SK-N-SH (cell line): ENCODE measurements at regions not wholly inside any gene's neighbourhood (a gene's known extent, or its start where the extent isn't known, plus 50 kb on each side); places are given as distances from the start of the nearest gene placed in this dataset.

ENCODE experiments used
- CTCF ChIA-PET: fragments of 300-600, 350-600 bp; formaldehyde crosslinking; extraction: SDS; loops from one replicate; lab custom pipeline; 2021; lab: Yijun Ruan, JAX
- POLR2A ChIA-PET: fragments of 350-600 bp; sonication (Branson Sonifier 250); formaldehyde crosslinking; extraction: SDS; loops from one replicate; lab custom pipeline; 2020; ENCODE audit warnings: antibody characterized with exemption, inconsistent platforms; lab: Yijun Ruan, JAX
- DNase-seq: peaks from one replicate; pipeline ENCODE4 v3.0.0; 2012
- H2AFZ ChIP-seq: fragments of 200-600 bp; sonication (generic); 2 replicates; pipeline ENCODE4 v1.8.1; 2016; ENCODE audit warnings: antibody characterized with exemption, mild to moderate bottlenecking, low read depth
- H3F3A ChIP-seq: fragments of 200-600 bp; sonication (generic); replicated peaks from 2 replicates; pipeline ENCODE3; 2016; ENCODE audit warnings: antibody characterized with exemption, mild to moderate bottlenecking; ENCODE audit not compliant: insufficient read depth
- H3K27ac ChIP-seq, 2 experiments: fragments of 200-500 bp in 1 of 2; fragments of 200-600 bp in 1 of 2; sonication (Bioruptor generic) in 1 of 2; sonication (generic), shearing (Covaris generic) in 1 of 2; 2 replicates each; pipeline versions ENCODE4 v1.5.1 to v1.6.1; 2014 to 2016; ENCODE audit warnings: low read depth in 2 of 2, inconsistent platforms in 1 of 2, low read length in 1 of 2, mild to moderate bottlenecking in 1 of 2, mixed read lengths in 1 of 2
- H3K27me3 ChIP-seq: fragments of 200-600 bp; sonication (generic), shearing (Covaris generic); 2 replicates; pipeline ENCODE4 v1.6.1; 2016; ENCODE audit warnings: mixed run types; ENCODE audit not compliant: insufficient read depth
- H3K36me3 ChIP-seq, 2 experiments: fragments of 200-500 bp in 1 of 2; fragments of 200-600 bp in 1 of 2; sonication (Bioruptor generic) in 1 of 2; sonication (generic) in 1 of 2; replicated peaks in 1 of 2; 2 replicates each; pipeline versions ENCODE3 to v1.5.1; 2014 to 2016; ENCODE audit warnings: low read length in 1 of 2, mild to moderate bottlenecking in 1 of 2; ENCODE audit not compliant: insufficient read depth in 2 of 2, control insufficient read depth in 1 of 2
- H3K4me1 ChIP-seq, 2 experiments: fragments of 200-500 bp in 1 of 2; fragments of 200-600 bp in 1 of 2; sonication (Bioruptor generic) in 1 of 2; sonication (generic), shearing (Covaris generic) in 1 of 2; 2 replicates each; pipeline versions ENCODE4 v1.5.1 to v1.6.1; 2014 to 2016; ENCODE audit warnings: low read depth in 1 of 2, low read length in 1 of 2, mixed run types in 1 of 2; ENCODE audit not compliant: insufficient read depth in 2 of 2, control insufficient read depth in 1 of 2
- H3K4me2 ChIP-seq: fragments of 200-600 bp; sonication (generic), shearing (Covaris generic); 2 replicates; pipeline ENCODE4 v1.6.1; 2017; ENCODE audit warnings: mixed run types
- H3K4me3 ChIP-seq, 2 experiments: fragments of 200-500 bp in 1 of 2; fragments of 200-600 bp in 1 of 2; sonication (Bioruptor generic) in 1 of 2; sonication (generic), shearing (Covaris generic) in 1 of 2; 2 replicates each; pipeline versions ENCODE4 v1.5.1 to v1.8.1; 2014 to 2016; ENCODE audit warnings: low read depth in 2 of 2, inconsistent platforms in 1 of 2, low read length in 1 of 2, mild to moderate bottlenecking in 1 of 2, mixed read lengths in 1 of 2, moderate library complexity in 1 of 2
- H3K79me2 ChIP-seq: fragments of 200-600 bp; sonication (generic); 2 replicates; pipeline ENCODE4 v1.8.1; 2017; ENCODE audit warnings: mild to moderate bottlenecking; ENCODE audit not compliant: insufficient read depth
- H3K9ac ChIP-seq: fragments of 200-600 bp; sonication (generic); 2 replicates; pipeline ENCODE4 v1.6.1; 2017; ENCODE audit warnings: mixed run types
- H3K9me2 ChIP-seq: fragments of 200-600 bp; sonication (generic); 2 replicates; pipeline ENCODE4 v1.6.1; 2017; ENCODE audit warnings: mixed run types
- H3K9me3 ChIP-seq: fragments of 200-600 bp; sonication (generic); 2 replicates; pipeline ENCODE4 v1.6.1; 2017; ENCODE audit warnings: mixed run types, mild to moderate bottlenecking, moderate library complexity
- H4K20me1 ChIP-seq: fragments of 200-600 bp; sonication (generic); 2 replicates; pipeline ENCODE4 v1.6.1; 2017; ENCODE audit warnings: mild to moderate bottlenecking, mixed run types; ENCODE audit not compliant: insufficient read depth
- CHD2 ChIP-seq: fragments of 150-350 bp; IDR thresholded peaks from 2 replicates; pipeline ENCODE4 v1.6.1; 2018; ENCODE audit warnings: low read length; ENCODE audit not compliant: partially characterized antibody
- CTCF ChIP-seq: fragments of 200-600 bp; sonication (generic); IDR thresholded peaks from 2 replicates; pipeline ENCODE4 v1.6.1; 2017; ENCODE audit warnings: antibody characterized with exemption, mild to moderate bottlenecking, moderate library complexity
- EP300 ChIP-seq, 2 experiments: IDR thresholded peaks; 2 replicates each; pipeline versions ENCODE4 v1.4.0 to v1.6.1; 2012; ENCODE audit warnings: borderline replicate concordance in 1 of 2, low read depth in 1 of 2, low read length in 1 of 2
- FOSL2 ChIP-seq: IDR thresholded peaks from 2 replicates; pipeline ENCODE4 v1.4.0; 2012; ENCODE audit warnings: low read depth, mild to moderate bottlenecking, moderate library complexity, borderline replicate concordance
- JUND ChIP-seq: IDR thresholded peaks from 2 replicates; pipeline ENCODE4 v1.4.0; 2012
- MAX ChIP-seq: IDR thresholded peaks from 2 replicates; pipeline ENCODE4 v1.4.0; 2012; ENCODE audit warnings: low read depth
- MXI1 ChIP-seq: IDR thresholded peaks from 2 replicates; pipeline ENCODE4 v1.6.1; 2012; ENCODE audit warnings: mild to moderate bottlenecking, low read depth, low read length, improper control_type of control experiment
- NFIC ChIP-seq: IDR thresholded peaks from 2 replicates; pipeline ENCODE4 v1.4.0; 2012; ENCODE audit warnings: borderline replicate concordance
- NRF1 ChIP-seq: IDR thresholded peaks from 2 replicates; pipeline ENCODE4 v1.6.1; 2012; ENCODE audit warnings: low read depth, mild to moderate bottlenecking, low read length
- PBX3 ChIP-seq: IDR thresholded peaks from 2 replicates; pipeline ENCODE4; 2012
- RAD21 ChIP-seq: IDR thresholded peaks from 2 replicates; pipeline ENCODE4 v1.6.1; 2012; ENCODE audit warnings: mild to moderate bottlenecking, low read length
- REST ChIP-seq: IDR thresholded peaks from 2 replicates; pipeline ENCODE4 v1.6.1; 2012; ENCODE audit warnings: mild to moderate bottlenecking, low read depth, low read length, moderate library complexity
- RFX5 ChIP-seq: IDR thresholded peaks from 2 replicates; pipeline ENCODE4 v1.6.1; 2012; ENCODE audit warnings: mild to moderate bottlenecking, improper control_type of control experiment, low read length
- SMC3 ChIP-seq: IDR thresholded peaks from 2 replicates; pipeline ENCODE4 v1.6.1; 2012; ENCODE audit warnings: low read depth, low read length, improper control_type of control experiment
- TAF1 ChIP-seq: IDR thresholded peaks from 2 replicates; pipeline ENCODE4 v1.6.1; 2012; ENCODE audit warnings: low read depth, mild to moderate bottlenecking, low read length, moderate library complexity, borderline replicate concordance
- TEAD4 ChIP-seq: IDR thresholded peaks from 2 replicates; pipeline ENCODE4 v1.4.0; 2012; ENCODE audit warnings: mild to moderate bottlenecking, borderline replicate concordance; ENCODE audit not compliant: insufficient read depth
- USF1 ChIP-seq: IDR thresholded peaks from 2 replicates; pipeline ENCODE4 v1.4.0; 2012; ENCODE audit warnings: low read depth, borderline replicate concordance
- YY1 ChIP-seq: IDR thresholded peaks from 2 replicates; pipeline ENCODE4 v1.4.0; 2012; ENCODE audit warnings: low read depth, mild to moderate bottlenecking
- WGBS: methylation state at CpG from one replicate; pipeline ENCODE4 v1.1.6; 2017; ENCODE audit warnings: low lambda C conversion rate; 5-methylcytosine and 5-hydroxymethylcytosine counted together

- no peak for DNase-seq
- CTCF ChIA-PET: interaction anchor here (0.8 to 1.4 kb wide), 4 partner anchors 9 to 78 kb away, joined by 3 to 5 read pairs (median 3); no protein-coding TSS in a partner anchor
- peaks cover 0 to 3% of the 10 kb centered on the region in 2 experiments; a peak in 1 of 4 replicates for H3K4me1 ChIP-seq
- no peak overlapping the region for H3K4me2 ChIP-seq
- H3K9me2 ChIP-seq: no peaks in the 10 kb centered on the region
- H2AFZ ChIP-seq: no peak overlapping the region
- no peak overlapping the region for H3K4me3 ChIP-seq
- H3K36me3 ChIP-seq: no peaks in the 10 kb centered on the region
- TF ChIP-seq CTCF (no peak), YY1 (no peak), EP300 (IDR thresholded peaks at IDR 0.05; ENCODE audit: borderline replicate concordance in 1 of 2, low read depth in 1 of 2, low read length in 1 of 2) (no peak), REST (no peak), MAX (no peak), NRF1 (no peak), NFIC (no peak), RFX5 (no peak), USF1 (no peak), FOSL2 (no peak), SMC3 (no peak)
- POLR2A ChIA-PET: no interaction called here
- no peaks in the 10 kb centered on the region for H4K20me1 ChIP-seq
- no peak overlapping the region for H3K9ac ChIP-seq
- H3K27ac ChIP-seq: no peak overlapping the region
- H3K27me3 ChIP-seq: no peaks in the 10 kb centered on the region
- H3K79me2 ChIP-seq: no peaks in the 10 kb centered on the region
- H3K9me3 ChIP-seq: no peaks in the 10 kb centered on the region
- WGBS: 14% methylated on average over 1 of the region's 1 CpG
- no peaks in the 10 kb centered on the region for H3F3A ChIP-seq
Observed at GRCh38 chr6:145555084-145555483, 180.2 kb downstream of the EPM2A start.

- ChIA-PET CTCF (no interaction called here), POLR2A (no interaction called here)
- H3F3A ChIP-seq: no peaks in the 10 kb centered on the region
- TF ChIP-seq RFX5 (no peak), NRF1 (no peak), RAD21 (no peak), SMC3 (no peak), TAF1 (no peak), PBX3 (no peak), CHD2 (no peak), TEAD4 (no peak), CTCF (no peak), MXI1 (no peak), JUND (no peak)
Observed at GRCh38 chr6:145557474-145557873, 177.8 kb downstream of the EPM2A start.

More at GRCh38 chr6:145557474-145557873, 177.8 kb downstream of the EPM2A start:
- Histone ChIP-seq H2AFZ (no peak overlapping the region), H3K9me3 (no peaks in the 10 kb centered on the region), H3K9me2 (no peaks in the 10 kb centered on the region), H3K9ac (no peak overlapping the region), H4K20me1 (no peaks in the 10 kb centered on the region), H3K27ac (no peak overlapping the region), H3K79me2 (no peaks in the 10 kb centered on the region), H3K4me3 (no peak overlapping the region), H3K27me3 (no peaks in the 10 kb centered on the region), H3K4me1 (peaks cover 0 to 3% of the 10 kb centered on the region in 2 experiments; a peak in 1 of 4 replicates), H3K4me2 (no peak overlapping the region), H3K36me3 (no peaks in the 10 kb centered on the region)
- DNase-seq: no peak
